Adrenal gland (tissue), 9 donors: ENCODE measurements at regions not wholly inside any gene's neighbourhood (a gene's known extent, or its start where the extent isn't known, plus 50 kb on each side); places are given as distances from the start of the nearest gene placed in this dataset.
A peak's percentile ranks its signal among the peaks of the same experiment; 100 is the strongest.
"Not testable (repeated sequence)": the region's sequence is repeated elsewhere in the genome, so short reads cannot be mapped to it uniquely, and the experiment has no call there.

Experiments
- DNase-seq, 7 donors: peaks; one replicate each; pipeline ENCODE4 v3.0.0-alpha.2; 2019 to 2020
- H3K27ac ChIP-seq, 5 donors: fragments of 200-600 bp; sonication (generic) in 4 of 5; 1 replicate in 3 of 5; 2 replicates in 2 of 5; pipeline versions ENCODE4 v1.5.1 to v1.8.0; 2016 to 2020; ENCODE audit warnings: mild to moderate bottlenecking in 1 of 5
- H3K27me3 ChIP-seq: fragments of 200-600 bp; 2 replicates; pipeline ENCODE4 v1.8.0; 2021
- H3K36me3 ChIP-seq, 2 donors: fragments of 200-600 bp; replicated peaks in 1 of 2; 1 replicate in 1 of 2; 2 replicates in 1 of 2; pipeline versions ENCODE4 v1.5.1 to v1.8.0; 2018 to 2022
- H3K4me1 ChIP-seq, 2 donors: fragments of 200-600 bp; replicated peaks in 1 of 2; 1 replicate in 1 of 2; 2 replicates in 1 of 2; pipeline versions ENCODE4 v1.5.1 to v1.8.0; 2018 to 2021
- H3K4me3 ChIP-seq, 4 donors: fragments of 200-600 bp; sonication (generic) in 3 of 4; one replicate each; pipeline ENCODE4 v1.5.1; 2016 to 2018
- H3K9me3 ChIP-seq, 3 donors: fragments of 200-600 bp; sonication (generic) in 1 of 3; replicated peaks in 1 of 3; 1 replicate in 2 of 3; 2 replicates in 1 of 3; pipeline versions ENCODE4 v1.5.1 to v1.8.0; 2016 to 2021
- CTCF ChIP-seq, 6 experiments: fragments of 450-650 bp in 4 of 6; fragments of 200-600 bp in 2 of 6; sonication (generic) in 1 of 6; IDR thresholded peaks; 1 replicate in 5 of 6; 2 replicates in 1 of 6; pipeline versions ENCODE4 v1.5.1 to v1.8.0; 2016 to 2021; ENCODE audit warnings: antibody characterized with exemption in 6 of 6, mild to moderate bottlenecking in 2 of 6, moderate library complexity in 1 of 6
- POLR2A ChIP-seq, 2 donors: fragments of 450-650 bp; IDR thresholded peaks; one replicate each; pipeline ENCODE4 v1.6.1; 2017; ENCODE audit warnings: antibody characterized with exemption in 2 of 2, mild to moderate bottlenecking in 2 of 2, moderate library complexity in 1 of 2
- WGBS, 4 donors: extraction: QIAGEN DNeasy Blood & Tissue Kit in 2 of 4; methylation state at CpG; one replicate each; pipeline versions ENCODE4 v1.1.5 to v1.1.7; 2013 to 2017; 5-methylcytosine and 5-hydroxymethylcytosine counted together
- intact Hi-C, 2 donors: fragments of 100-400 bp; cut with DNase I; formaldehyde crosslinking; loops; one replicate each; pipeline versions ENCODE4 v1.14.1 to v1.15.0; 2022 to 2023
- donor health status: healthy with polysubstance abuse.
- donor health status: Bipolar disorder and iron deficiency.
- donor health status: DM: yes; HTN: yes; CAD: no.
- donor health status: DM: no; HTN: no; CAD: no.
- donor health status: DM: no; HTN: no; CAD: no.

DNA sequence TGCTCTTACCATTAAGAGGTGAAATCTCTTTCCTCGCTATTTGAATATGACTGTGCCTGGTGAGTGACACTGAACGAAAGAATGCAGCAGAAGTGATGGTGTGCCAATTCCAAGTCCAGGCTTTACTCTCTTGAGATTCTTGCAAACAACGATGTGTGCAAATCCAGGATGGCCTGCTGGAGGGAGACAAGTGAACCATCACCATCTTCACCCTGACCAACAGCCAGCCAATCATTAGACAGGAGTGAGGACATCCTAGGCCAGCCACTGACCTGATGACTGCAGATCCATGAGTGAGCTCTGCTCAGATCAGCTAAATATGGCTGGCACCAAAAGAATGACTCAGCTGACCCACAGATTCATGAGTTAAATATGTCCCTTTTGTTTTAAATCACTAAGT is 878.0 kb downstream of the PDCD6IP start:
- intact Hi-C loops, result no loop called here
- Histone ChIP-seq H3K4me1 (no peaks in the 10 kb centered on the region), H3K4me3 (no peak overlapping the region), H3K27ac (no peak overlapping the region), H3K36me3 (no peaks in the 10 kb centered on the region), H3K27me3 (no peaks in the 10 kb centered on the region), H3K9me3 (no peaks in the 10 kb centered on the region)
- WGBS, 4 donors, result 77 to 87% (median 86%) methylated on average over 3 of the region's 3 CpGs
- no peak for DNase-seq
- TF ChIP-seq POLR2A (IDR thresholded peaks at IDR 0.05), result no peak
- no peak for TF ChIP-seq CTCF (IDR thresholded peaks at IDR 0.05)

DNA sequence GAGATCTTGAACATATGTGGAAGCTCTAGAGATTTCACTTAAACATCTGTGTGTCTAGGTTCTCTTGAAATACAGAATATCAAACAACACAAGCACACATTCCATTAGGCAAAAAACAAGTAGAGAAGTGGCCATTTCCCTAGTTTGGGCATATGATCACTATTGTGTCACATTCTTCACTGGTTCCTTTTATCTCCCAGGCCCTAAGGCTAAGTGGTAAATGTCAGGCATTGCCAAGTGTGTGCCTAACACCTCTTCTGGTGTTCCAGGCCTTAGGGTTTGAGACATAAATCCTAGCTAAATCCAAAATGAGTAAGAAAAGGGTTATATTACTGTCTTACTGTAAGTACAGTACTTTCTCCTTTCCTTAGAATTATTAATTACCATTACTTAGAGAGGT is 880.1 kb downstream of the PDCD6IP start:
- H3K4me1 ChIP-seq, result no peaks in the 10 kb centered on the region
- no peak for TF ChIP-seq POLR2A (IDR thresholded peaks at IDR 0.05)
- TF ChIP-seq CTCF (IDR thresholded peaks at IDR 0.05), result no peak
- no peak for DNase-seq
- no peaks in the 10 kb centered on the region for H3K9me3 ChIP-seq
- no peaks in the 10 kb centered on the region for H3K36me3 ChIP-seq
- H3K4me3 ChIP-seq, result no peak overlapping the region
- intact Hi-C loops, result no loop called here
- H3K27ac ChIP-seq, result no peak overlapping the region
- no peaks in the 10 kb centered on the region for H3K27me3 ChIP-seq

- DNase-seq, H3K27ac ChIP-seq, H3K9me3 ChIP-seq, H3K36me3 ChIP-seq, H3K4me1 ChIP-seq, H3K4me3 ChIP-seq, intact Hi-C loops, H3K27me3 ChIP-seq: not testable (repeated sequence)
- 73 to 85% (median 76%) methylated on average over 1 of the region's 1 CpG for WGBS, 4 donors
Measured at GRCh38 chr3:34679055-34679454, 880.6 kb downstream of the PDCD6IP start.

GRCh38 chr3:34683851-34684250 is 885.4 kb downstream of the PDCD6IP start:
- H3K4me1 ChIP-seq, result no peaks in the 10 kb centered on the region
- WGBS, 4 donors, result 32 to 41% (median 39%) methylated on average over 4 of the region's 4 CpGs
- H3K27ac ChIP-seq, result no peak overlapping the region
- H3K9me3 ChIP-seq, result no peaks in the 10 kb centered on the region
- TF ChIP-seq POLR2A (IDR thresholded peaks at IDR 0.05) (no peak), CTCF (IDR thresholded peaks at IDR 0.05) (peak; percentile 26 to 60 (median 50))
- H3K27me3 ChIP-seq, result no peaks in the 10 kb centered on the region
- intact Hi-C loops, result loop anchor here (5.0 to 10.0 kb wide), 3 partner anchors 419 to 802 kb away; no protein-coding TSS in a partner anchor
- no peak overlapping the region for H3K4me3 ChIP-seq
- DNase-seq, result peak; percentile 31 to 87 (median 58)
- H3K36me3 ChIP-seq, result no peaks in the 10 kb centered on the region

- no peak overlapping the region for H3K27ac ChIP-seq
- TF ChIP-seq POLR2A (IDR thresholded peaks at IDR 0.05), result no peak
- H3K9me3 ChIP-seq, result no peaks in the 10 kb centered on the region
- H3K27me3 ChIP-seq, result no peaks in the 10 kb centered on the region
- intact Hi-C loops, result loop anchor here in 1 of 2 donors (10.0 kb wide), 1 partner anchor 422 kb away; no protein-coding TSS in a partner anchor
- H3K4me3 ChIP-seq, result no peak overlapping the region
- H3K36me3 ChIP-seq, result no peaks in the 10 kb centered on the region
- no peak for DNase-seq
- WGBS, 4 donors, result 50 to 76% (median 71%) methylated on average over 1 of the region's 1 CpG
- H3K4me1 ChIP-seq, result no peaks in the 10 kb centered on the region
Measured at GRCh38 chr3:34686541-34686940, 888.1 kb downstream of the PDCD6IP start.
